Hepatocyte (in vitro differentiated cells): ENCODE measurements at regions not wholly inside any gene's neighbourhood (a gene's known extent, or its start where the extent isn't known, plus 50 kb on each side); places are given as distances from the start of the nearest gene placed in this dataset.

Source experiments
- DNase-seq: peaks from one replicate; pipeline ENCODE4 v3.0.0-alpha.2; 2016; ENCODE audit warnings: low spot score
- H2AFZ ChIP-seq: fragments of 200-600 bp; sonication (generic); 2 replicates; pipeline ENCODE4 v1.6.0; 2016; ENCODE audit warnings: antibody characterized with exemption, mild to moderate bottlenecking
- H3K27ac ChIP-seq: fragments of 200-600 bp; sonication (generic); 2 replicates; pipeline ENCODE4 v1.5.1; 2016; ENCODE audit warnings: mild to moderate bottlenecking
- H3K27me3 ChIP-seq: fragments of 200-600 bp; sonication (generic); 2 replicates; pipeline ENCODE4 v1.6.1; 2016
- H3K36me3 ChIP-seq: fragments of 200-600 bp; sonication (generic); replicated peaks from 2 replicates; pipeline ENCODE4 v1.5.1; 2016; ENCODE audit warnings: low read depth; ENCODE audit not compliant: insufficient read depth
- H3K4me1 ChIP-seq: fragments of 200-600 bp; sonication (generic); 2 replicates; pipeline ENCODE4 v1.5.1; 2016; ENCODE audit warnings: mild to moderate bottlenecking, moderate library complexity; ENCODE audit not compliant: insufficient read depth
- H3K4me2 ChIP-seq: fragments of 200-600 bp; sonication (generic); 2 replicates; pipeline ENCODE4 v1.6.0; 2016
- H3K4me3 ChIP-seq: fragments of 200-600 bp; sonication (generic); 2 replicates; pipeline ENCODE4 v1.5.1; 2016; ENCODE audit warnings: mild to moderate bottlenecking
- H3K79me2 ChIP-seq: fragments of 200-600 bp; sonication (generic); 2 replicates; pipeline ENCODE4 v1.6.0; 2017; ENCODE audit warnings: mild to moderate bottlenecking
- H3K9me2 ChIP-seq: fragments of 200-600 bp; sonication (generic); replicated peaks from 2 replicates; pipeline ENCODE4 v1.6.0; 2017; ENCODE audit warnings: mild to moderate bottlenecking; ENCODE audit not compliant: insufficient read depth
- H3K9me3 ChIP-seq: fragments of 200-600 bp; sonication (generic); 2 replicates; pipeline ENCODE4 v1.5.1; 2016; ENCODE audit warnings: low read depth, mild to moderate bottlenecking
- H4K20me1 ChIP-seq: fragments of 200-600 bp; sonication (generic); 2 replicates; pipeline ENCODE4 v1.6.0; 2016; ENCODE audit warnings: mild to moderate bottlenecking; ENCODE audit not compliant: insufficient read depth, poor library complexity, severe bottlenecking
- CTCF ChIP-seq: fragments of 200-600 bp; sonication (generic); IDR thresholded peaks from 2 replicates; pipeline ENCODE4 v1.5.1; 2016; ENCODE audit warnings: antibody characterized with exemption, mild to moderate bottlenecking; ENCODE audit not compliant: poor library complexity
- EZH2 ChIP-seq: fragments of 200-600 bp; sonication (generic); IDR thresholded peaks from 2 replicates; pipeline ENCODE4 v1.6.1; 2016; ENCODE audit warnings: antibody characterized with exemption, mild to moderate bottlenecking, borderline replicate concordance
- EZH2phosphoT487 ChIP-seq: fragments of 200-600 bp; sonication (generic); IDR thresholded peaks from one replicate; pipeline ENCODE4 v1.6.1; 2018; ENCODE audit warnings: antibody characterized with exemption, mild to moderate bottlenecking, low read depth, moderate library complexity; ENCODE audit not compliant: unreplicated experiment, severe bottlenecking
- WGBS: methylation state at CpG from one replicate; pipeline ENCODE4 v1.1.6; 2016; ENCODE audit warnings: low lambda C conversion rate; ENCODE audit errors: missing lambda C conversion rate; 5-methylcytosine and 5-hydroxymethylcytosine counted together

- DNase-seq = no peak
- Histone ChIP-seq H3K36me3 (no peaks in the 10 kb centered on the region), H3K9me2 (no peaks in the 10 kb centered on the region), H3K4me3 (no peak overlapping the region), H2AFZ (no peak overlapping the region), H3K27me3 (no peaks in the 10 kb centered on the region), H3K79me2 (no peaks in the 10 kb centered on the region), H3K4me2 (no peak overlapping the region), H3K27ac (no peak overlapping the region), H3K4me1 (no peaks in the 10 kb centered on the region), H4K20me1 (no peaks in the 10 kb centered on the region), H3K9me3 (no peaks in the 10 kb centered on the region)
- TF ChIP-seq EZH2 (no peak), CTCF (no peak), EZH2phosphoT487 (no peak)
- 60% methylated on average over 2 of the region's 2 CpGs for WGBS
These were observed 527.4 kb downstream of the RASEF start for GRCh38 chr9:82535432-82535998.

GRCh38 chr9:82538634-82539033 lies 524.3 kb downstream of the RASEF start:
- no peaks in the 10 kb centered on the region for H3K27me3 ChIP-seq

GRCh38 chr9:82539146-82539545 lies 523.8 kb downstream of the RASEF start:
- TF ChIP-seq EZH2phosphoT487 = no peak
- TF ChIP-seq EZH2 = no peak
- no peak for TF ChIP-seq CTCF
- Histone ChIP-seq H3K9me3 (no peaks in the 10 kb centered on the region), H3K27me3 (no peaks in the 10 kb centered on the region), H3K4me1 (no peaks in the 10 kb centered on the region), H3K36me3 (no peaks in the 10 kb centered on the region), H4K20me1 (no peaks in the 10 kb centered on the region), H3K4me2 (no peak overlapping the region), H3K27ac (no peak overlapping the region), H3K79me2 (no peaks in the 10 kb centered on the region), H2AFZ (no peak overlapping the region), H3K9me2 (no peaks in the 10 kb centered on the region), H3K4me3 (no peak overlapping the region)
- WGBS = 70% methylated on average over 2 of the region's 2 CpGs
- DNase-seq = no peak

More at GRCh38 chr9:82538634-82539033, 524.3 kb downstream of the RASEF start:
- Histone ChIP-seq H2AFZ (no peak overlapping the region), H3K27ac (no peak overlapping the region), H3K9me3 (no peaks in the 10 kb centered on the region), H3K4me3 (no peak overlapping the region), H3K36me3 (no peaks in the 10 kb centered on the region), H3K4me2 (no peak overlapping the region), H3K9me2 (no peaks in the 10 kb centered on the region), H3K79me2 (no peaks in the 10 kb centered on the region), H3K4me1 (no peaks in the 10 kb centered on the region), H4K20me1 (no peaks in the 10 kb centered on the region)
- no peak for DNase-seq
- WGBS = 63% methylated on average over 1 of the region's 1 CpG
- no peak for TF ChIP-seq CTCF
- TF ChIP-seq EZH2phosphoT487 = no peak
- TF ChIP-seq EZH2 = no peak
